A549 (cell line): ENCODE measurements at regions not wholly inside any gene's neighbourhood (a gene's known extent, or its start where the extent isn't known, plus 50 kb on each side); places are given as distances from the start of the nearest gene placed in this dataset.

Source experiments
- ATAC-seq, 2 experiments: fragments of 200-7000 bp in 1 of 2; fragments of >200 bp in 1 of 2; cut with Nextera tagmentation in 1 of 2; cut with Tn5 transposase in 1 of 2; 3 replicates each; pipeline versions ENCODE4 v1.8.0 to v1.9.1; 2018 to 2020; ENCODE audit warnings: mild to moderate bottlenecking in 1 of 2, moderate library complexity in 1 of 2
- CTCF ChIA-PET: fragments of 300-600 bp; sonication (Branson Sonifier 250); formaldehyde crosslinking; extraction: SDS; loops from one replicate; lab custom pipeline; 2021; ENCODE audit warnings: antibody characterized with exemption, inconsistent platforms; lab: Yijun Ruan, JAX
- POLR2A ChIA-PET: fragments of 350-600 bp; formaldehyde crosslinking; extraction: SDS; loops from one replicate; lab custom pipeline; 2021; ENCODE audit warnings: antibody characterized with exemption, inconsistent platforms; lab: Yijun Ruan, JAX
- DNase-seq, 2 experiments: peaks; one replicate each; pipeline versions ENCODE4 v3.0.0 to v3.0.0-alpha.2; 2011 to 2016; ENCODE audit warnings: low read depth in 1 of 2, low spot score in 1 of 2
- FAIRE-seq: peaks from 2 replicates; lab custom pipeline; 2011; peaks lifted over from hg19 to GRCh38; lab: Jason Lieb, UNC
- H3K27ac ChIP-seq, 2 experiments: fragments of >200 bp; sonication (Bioruptor Twin); formaldehyde crosslinking; 3 replicates each; pipeline ENCODE4 v1.5.1; 2016 to 2017
- H3K4me1 ChIP-seq: fragments of >200 bp; sonication (Bioruptor Twin); formaldehyde crosslinking; 3 replicates; pipeline ENCODE4 v1.6.1; 2016
- H3K4me2 ChIP-seq: fragments of >200 bp; sonication (Bioruptor Twin); formaldehyde crosslinking; 3 replicates; pipeline ENCODE4 v1.6.1; 2016
- H3K4me3 ChIP-seq: fragments of >200 bp; sonication (Bioruptor Twin); formaldehyde crosslinking; 3 replicates; pipeline ENCODE4 v1.5.1; 2016
- H3K9me3 ChIP-seq: fragments of >200 bp; sonication (Bioruptor Twin); formaldehyde crosslinking; 3 replicates; pipeline ENCODE4 v1.6.1; 2016
- CBX8 ChIP-seq: fragments of 200-600 bp; sonication (generic); IDR thresholded peaks from 2 replicates; pipeline ENCODE4 v1.6.1; 2016
- CEBPB ChIP-seq, 2 experiments: fragments of >200 bp in 1 of 2; sonication (Bioruptor Twin) in 1 of 2; formaldehyde crosslinking in 1 of 2; IDR thresholded peaks; 2 replicates each; pipeline ENCODE4 v1.6.1; 2012 to 2016
- CHD4 ChIP-seq: fragments of 200-600 bp; sonication (generic); IDR thresholded peaks from 2 replicates; pipeline ENCODE4 v1.6.1; 2016; ENCODE audit warnings: antibody characterized with exemption, mild to moderate bottlenecking, borderline replicate concordance
- CTCF ChIP-seq: fragments of >200 bp; sonication (Bioruptor Twin); formaldehyde crosslinking; IDR thresholded peaks from 3 replicates; pipeline ENCODE4 v1.5.1; 2016
- JUNB ChIP-seq: fragments of >200 bp; sonication (Bioruptor Twin); formaldehyde crosslinking; IDR thresholded peaks from 2 replicates; pipeline ENCODE4 v1.6.1; 2016
- MAZ ChIP-seq: fragments of 150-350 bp; IDR thresholded peaks from 2 replicates; pipeline ENCODE4 v1.6.1; 2014; ENCODE audit warnings: antibody characterized with exemption, low read depth, low read length, borderline replicate concordance
- MYC ChIP-seq: IDR thresholded peaks from 2 replicates; pipeline ENCODE4 v1.6.1; 2012; ENCODE audit warnings: mild to moderate bottlenecking, inconsistent platforms, low read length, improper control_type of control experiment, borderline replicate concordance
- NR3C1 ChIP-seq: fragments of >200 bp; sonication (Bioruptor Twin); formaldehyde crosslinking; IDR thresholded peaks from 3 replicates; pipeline ENCODE4 v1.6.1; 2017
- PBX3 ChIP-seq: IDR thresholded peaks from 2 replicates; pipeline ENCODE4 v1.6.1; 2012
- POLR2A ChIP-seq: IDR thresholded peaks from 2 replicates; pipeline ENCODE4 v1.6.1; 2012; ENCODE audit warnings: mild to moderate bottlenecking, low read length
- POLR2AphosphoS2 ChIP-seq: conservative IDR thresholded peaks from 2 replicates; pipeline ENCODE4 v1.6.1; 2012; ENCODE audit warnings: low read length, improper control_type of control experiment, inconsistent platforms
- RNF2 ChIP-seq: fragments of 200-600 bp; sonication (generic); IDR thresholded peaks from 2 replicates; pipeline ENCODE4 v1.6.1; 2016; ENCODE audit warnings: low read depth, mild to moderate bottlenecking, antibody characterized with exemption, moderate library complexity, borderline replicate concordance
- SMC3 ChIP-seq: fragments of >200 bp; sonication (Bioruptor Twin); formaldehyde crosslinking; IDR thresholded peaks from 3 replicates; pipeline ENCODE4 v1.6.1; 2018; ENCODE audit warnings: inconsistent platforms
- TFCP2L1 ChIP-seq: fragments of 250-450 bp; sonication (Bioruptor Pico); IDR thresholded peaks from 2 replicates; pipeline ENCODE4 v1.5.0; 2021; ENCODE audit warnings: mild to moderate bottlenecking
- TP53 ChIP-seq: fragments of 250-450 bp; sonication (Bioruptor Pico); IDR thresholded peaks from 2 replicates; pipeline ENCODE4 v1.5.0; 2021; ENCODE audit warnings: mild to moderate bottlenecking, moderate library complexity
- USF2 ChIP-seq: fragments of 450-650 bp; IDR thresholded peaks from 2 replicates; pipeline ENCODE4 v1.6.1; 2014; ENCODE audit warnings: antibody characterized with exemption
- ZFP36 ChIP-seq: fragments of 450-650 bp; IDR thresholded peaks from 2 replicates; pipeline ENCODE4 v1.6.1; 2014; ENCODE audit warnings: borderline replicate concordance; ENCODE audit not compliant: partially characterized antibody
- ZSCAN20 ChIP-seq: fragments of 250-450 bp; sonication (Bioruptor Pico); IDR thresholded peaks from 2 replicates; pipeline ENCODE4 v1.8.0; 2022; ENCODE audit warnings: mild to moderate bottlenecking, moderate library complexity
- WGBS: methylation state at CpG from one replicate; pipeline ENCODE4 v1.1.6; 2017; ENCODE audit errors: missing lambda C conversion rate; 5-methylcytosine and 5-hydroxymethylcytosine counted together

- TF ChIP-seq USF2 (no peak), CEBPB (IDR thresholded peaks at IDR 0.05) (no peak), PBX3 (no peak)
Observed at GRCh38 chr18:53735526-53735925, 488.9 kb downstream of the MBD2 start (continued).

- TF ChIP-seq RNF2 (no peak), POLR2A (no peak), SMC3 (no peak), POLR2AphosphoS2 (no peak), CHD4 (no peak)
- TF ChIP-seq, all 56 proteins: peak for 0
- DNase-seq (no peak), ATAC-seq (no peak), FAIRE-seq (no peak)
- no peak overlapping the region for H3K27ac ChIP-seq
- H3K9me3 ChIP-seq: no peaks in the 10 kb centered on the region
- ChIA-PET CTCF (no interaction called here), POLR2A (no interaction called here)
- H3K4me2 ChIP-seq: no peak overlapping the region
- no peak overlapping the region for H3K4me3 ChIP-seq
- H3K4me1 ChIP-seq: no peaks in the 10 kb centered on the region
- WGBS: 0% methylated on average over 3 of the region's 3 CpGs
Observed at GRCh38 chr18:53715243-53715853, 509.1 kb downstream of the MBD2 start.

GRCh38 chr18:53710080-53710479 lies 514.4 kb downstream of the MBD2 start:
- ChIA-PET POLR2A (no interaction called here), CTCF (interaction anchor here (0.5 kb wide), 1 partner anchor 492 kb away, joined by 4 read pairs; no protein-coding TSS in a partner anchor)
- Histone ChIP-seq H3K9me3 (no peaks in the 10 kb centered on the region), H3K4me1 (no peaks in the 10 kb centered on the region), H3K4me2 (no peak overlapping the region), H3K27ac (no peak overlapping the region), H3K4me3 (no peak overlapping the region)
- no peak for DNase-seq
- WGBS: 4% methylated on average over 2 of the region's 2 CpGs
- no peak for ATAC-seq
- TF ChIP-seq TP53: no peak
- TF ChIP-seq ZFP36: no peak
- no peak for TF ChIP-seq ZSCAN20 (CRISPR knock-in tag)
- TF ChIP-seq JUNB: no peak
- TF ChIP-seq MAZ: no peak
- TF ChIP-seq TFCP2L1 (CRISPR knock-in tag): no peak
- TF ChIP-seq MYC: no peak
- FAIRE-seq: no peak

- FAIRE-seq (no peak), ATAC-seq (no peak), DNase-seq (no peak)
- Histone ChIP-seq H3K4me2 (no peak overlapping the region), H3K27ac (no peak overlapping the region), H3K9me3 (no peaks in the 10 kb centered on the region), H3K4me1 (no peaks in the 10 kb centered on the region), H3K4me3 (no peak overlapping the region)
- CTCF ChIA-PET: no interaction called here
- POLR2A ChIA-PET: no interaction called here
- TF ChIP-seq NR3C1: no peak
- TF ChIP-seq TFCP2L1 (CRISPR knock-in tag): no peak
- TF ChIP-seq ZFP36: no peak
- no peak for TF ChIP-seq CBX8
- no peak for TF ChIP-seq CTCF
- WGBS: 13% methylated on average over 2 of the region's 2 CpGs
Observed at GRCh38 chr18:53702480-53702879, 522.0 kb downstream of the MBD2 start.
